HuH-7.5 (cell line): ENCODE measurements at regions not wholly inside any gene's neighbourhood (a gene's known extent, or its start where the extent isn't known, plus 50 kb on each side); places are given as distances from the start of the nearest gene placed in this dataset.
A peak's percentile ranks its signal among the peaks of the same experiment; 100 is the strongest.

Experiments
- DNase-seq: peaks from one replicate; pipeline ENCODE4 v3.0.0; 2011; ENCODE audit warnings: low spot score

- DNase-seq: no peak
These were observed 133.8 kb downstream of the TMEM38B start for GRCh38 chr9:105828171-105828570.

- no peak for DNase-seq
These were observed 134.4 kb downstream of the TMEM38B start for GRCh38 chr9:105828596-105829213.

GRCh38 chr9:105830461-105830860 is 136.1 kb downstream of the TMEM38B start:
- DNase-seq: no peak

- no peak for DNase-seq
These were observed 137.9 kb downstream of the TMEM38B start for GRCh38 chr9:105832096-105832710.

DNA sequence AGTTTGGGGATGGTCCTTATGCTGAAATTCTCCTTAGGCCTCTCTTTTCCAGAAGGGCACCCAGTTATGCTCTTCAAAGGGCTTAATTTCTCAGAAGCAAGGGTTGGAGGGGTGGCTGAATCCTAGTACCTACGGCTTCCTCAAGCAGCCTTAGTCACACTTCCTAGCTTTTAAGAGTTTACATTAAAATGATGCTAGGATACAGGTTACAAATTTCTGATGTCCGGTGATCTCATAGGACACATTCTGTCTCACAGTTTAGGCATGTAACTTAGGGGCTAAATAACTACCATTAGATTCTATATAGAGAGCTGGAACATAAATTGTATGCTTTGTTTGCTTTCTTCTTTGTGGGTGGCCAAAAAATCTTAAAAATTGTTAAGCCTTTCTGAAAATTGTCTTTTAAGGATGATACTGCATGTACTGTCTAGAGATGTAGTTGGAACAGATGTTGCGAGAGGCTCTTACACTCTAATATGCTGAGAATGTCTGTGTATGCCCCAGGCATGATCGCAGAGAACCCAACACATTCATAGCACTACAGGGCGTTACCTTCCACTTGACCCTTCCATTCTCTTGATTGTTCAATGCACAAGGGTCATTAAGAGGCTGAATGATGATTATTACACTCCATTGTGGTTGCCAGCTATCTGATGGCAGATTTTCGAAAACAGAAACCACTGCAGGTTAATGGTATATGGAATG is 139.1 kb downstream of the TMEM38B start:
- DNase-seq: no peak

- DNase-seq: no peak
These were observed 140.1 kb downstream of the TMEM38B start for GRCh38 chr9:105834404-105834803.

DNA sequence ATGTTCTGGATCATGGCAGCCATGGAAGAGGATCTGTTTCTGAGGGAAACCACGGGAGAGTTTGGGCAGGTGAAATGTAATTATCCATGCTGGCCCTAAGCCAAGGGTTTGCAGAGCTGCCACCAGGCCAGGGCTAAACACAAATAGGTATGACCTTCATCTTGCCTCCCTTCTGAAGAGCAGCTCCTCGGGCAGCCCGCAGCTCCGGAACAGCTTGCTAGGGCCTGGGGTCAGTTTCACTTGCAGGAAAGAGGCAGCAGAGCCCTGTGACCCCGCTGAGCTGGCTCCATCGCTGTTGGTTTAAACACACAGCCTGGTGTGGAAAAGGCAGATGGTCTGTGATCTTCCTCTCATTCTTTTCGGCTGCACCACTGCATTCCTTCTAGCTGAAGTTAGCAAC is 141.4 kb downstream of the TMEM38B start:
- DNase-seq: no peak

GRCh38 chr9:105836936-105837660 is 142.8 kb downstream of the TMEM38B start:
- no peak for DNase-seq

DNA sequence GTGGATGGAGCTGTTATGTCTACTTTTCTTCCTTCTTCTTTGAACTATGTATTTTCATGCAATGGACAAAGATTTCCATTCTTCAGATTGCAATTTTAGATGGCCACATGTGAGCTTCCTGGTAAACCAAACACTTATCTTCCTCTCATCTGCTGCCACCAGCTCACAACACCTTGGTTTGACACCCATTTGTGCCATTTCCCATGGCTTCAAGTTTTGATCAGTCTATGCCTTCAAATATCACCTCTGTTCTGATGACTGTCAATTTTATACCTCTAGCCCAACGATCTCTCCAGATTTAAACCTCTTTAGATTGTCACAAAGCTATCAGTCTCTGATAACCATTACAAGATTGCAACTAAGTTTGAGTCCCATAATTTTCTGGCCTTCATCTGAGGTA is 147.2 kb downstream of the TMEM38B start:
- DNase-seq: no peak

- DNase-seq: peak; percentile 21
These were observed 147.8 kb downstream of the TMEM38B start for GRCh38 chr9:105842023-105842644.

DNA sequence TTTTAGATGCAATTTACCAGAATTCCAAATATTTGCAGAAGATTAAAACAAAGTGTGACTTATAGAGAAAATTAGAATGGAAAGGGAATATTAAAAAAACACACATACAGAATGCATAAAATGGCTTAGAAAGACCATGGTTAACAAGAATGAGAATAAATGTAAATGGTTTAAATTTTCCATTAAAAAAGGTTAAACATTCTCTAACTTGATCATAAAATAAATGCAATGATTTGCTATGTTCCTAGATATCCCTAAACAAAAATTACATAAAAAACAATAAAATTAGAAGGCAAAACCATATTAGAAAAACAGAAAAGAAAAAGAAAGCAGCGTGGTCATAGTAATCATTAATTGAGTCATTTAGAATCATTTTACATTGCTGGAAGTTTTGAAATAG is 152.5 kb downstream of the TMEM38B start:
- DNase-seq: no peak

- DNase-seq: no peak
These were observed 156.6 kb downstream of the TMEM38B start for GRCh38 chr9:105850852-105851500.

DNA sequence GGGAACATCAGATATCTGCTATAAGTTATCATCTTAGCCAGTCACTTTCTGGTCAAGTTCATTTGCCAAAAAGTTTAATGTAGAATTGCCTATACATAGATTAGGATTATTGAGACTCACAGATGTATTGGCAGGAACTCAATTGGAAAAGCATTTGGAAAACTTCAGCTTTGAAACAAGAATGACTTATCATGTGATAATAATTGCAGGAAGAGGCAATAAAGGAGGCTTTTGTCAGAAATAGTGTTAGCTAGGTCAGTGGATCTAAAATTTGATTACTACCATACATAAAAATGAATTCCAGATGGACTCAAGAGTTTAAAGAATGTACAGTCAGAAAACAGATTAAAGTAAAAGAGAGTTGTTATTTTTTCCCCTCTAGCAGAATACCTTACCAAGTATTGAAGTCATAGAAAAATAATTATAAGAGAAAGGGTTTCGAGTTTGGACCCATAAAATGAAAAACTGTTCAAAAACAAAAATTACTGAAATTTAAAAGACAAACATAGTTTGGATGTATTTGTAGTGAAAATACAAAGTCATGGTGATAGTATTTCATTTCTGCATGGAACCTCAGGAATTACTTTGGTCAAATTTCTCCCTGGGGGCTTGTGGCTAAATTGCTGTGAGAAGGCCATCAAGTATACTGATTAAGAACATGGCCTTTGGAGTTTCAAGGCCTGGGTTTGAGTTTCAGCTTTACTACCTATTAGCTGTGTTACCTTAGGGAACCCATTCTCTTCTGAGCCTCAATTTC is 159.9 kb downstream of the TMEM38B start:
- no peak for DNase-seq

DNA sequence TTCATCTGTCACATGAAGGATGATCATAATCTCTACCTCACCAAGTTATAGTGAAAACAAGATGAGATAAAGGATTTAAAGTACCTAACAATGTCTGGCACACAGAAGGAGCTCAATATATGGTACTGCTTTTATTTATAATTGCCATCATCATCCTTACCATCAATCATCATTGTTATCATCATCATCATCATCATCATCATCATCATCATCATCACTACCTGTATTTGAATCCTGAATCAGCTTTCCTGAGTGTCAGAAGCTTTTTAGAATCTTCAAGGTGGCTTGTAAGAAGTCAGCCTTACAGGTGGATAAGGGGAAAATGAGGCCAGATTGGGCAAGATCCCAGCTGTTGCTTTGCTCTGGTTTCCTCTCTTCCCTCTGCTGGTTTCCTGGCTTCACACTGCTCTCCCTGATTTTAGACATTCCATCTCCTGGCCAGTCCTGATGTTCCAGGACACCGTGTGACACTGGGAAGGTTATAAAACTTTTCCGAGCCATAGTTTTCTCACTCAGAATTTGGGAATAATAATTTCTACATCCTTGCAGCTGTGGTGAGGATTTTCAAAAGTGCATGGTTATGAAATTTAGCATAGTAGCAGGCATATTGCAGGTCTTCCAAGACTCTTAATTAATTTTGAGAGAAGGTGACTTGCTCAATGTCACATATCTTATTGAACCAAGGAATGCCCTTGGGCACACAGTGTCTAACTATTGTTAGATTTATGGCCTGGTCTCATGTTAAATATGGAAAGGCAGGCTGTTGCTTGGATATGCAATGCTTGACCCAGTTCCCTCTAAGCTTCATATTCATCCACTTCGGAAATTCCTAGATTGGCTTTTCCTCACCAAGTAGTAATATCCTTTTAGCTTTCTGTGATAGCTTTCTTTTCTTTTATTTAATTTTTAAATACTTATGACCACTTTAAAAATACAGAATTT is 160.7 kb downstream of the TMEM38B start:
- DNase-seq: no peak

DNA sequence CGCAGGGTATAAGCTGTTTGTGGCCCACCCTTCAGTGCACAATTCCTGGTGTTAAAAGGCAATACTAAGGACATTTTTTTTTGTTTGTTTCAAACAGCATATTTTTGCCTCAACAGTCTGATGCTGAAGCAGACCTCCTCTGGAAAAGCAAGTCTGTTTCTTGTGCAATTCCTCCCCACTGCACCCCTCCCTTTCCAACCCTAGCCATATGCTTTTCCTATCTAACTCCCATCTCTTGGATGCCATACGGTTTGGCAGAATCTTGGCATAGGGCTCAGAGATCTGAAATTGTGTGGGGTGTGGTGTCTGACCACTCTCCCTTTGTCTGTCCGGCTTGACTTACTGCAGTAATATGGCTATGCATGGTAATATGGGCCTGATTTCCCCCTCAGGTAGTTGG is 161.6 kb downstream of the TMEM38B start:
- no peak for DNase-seq

DNA sequence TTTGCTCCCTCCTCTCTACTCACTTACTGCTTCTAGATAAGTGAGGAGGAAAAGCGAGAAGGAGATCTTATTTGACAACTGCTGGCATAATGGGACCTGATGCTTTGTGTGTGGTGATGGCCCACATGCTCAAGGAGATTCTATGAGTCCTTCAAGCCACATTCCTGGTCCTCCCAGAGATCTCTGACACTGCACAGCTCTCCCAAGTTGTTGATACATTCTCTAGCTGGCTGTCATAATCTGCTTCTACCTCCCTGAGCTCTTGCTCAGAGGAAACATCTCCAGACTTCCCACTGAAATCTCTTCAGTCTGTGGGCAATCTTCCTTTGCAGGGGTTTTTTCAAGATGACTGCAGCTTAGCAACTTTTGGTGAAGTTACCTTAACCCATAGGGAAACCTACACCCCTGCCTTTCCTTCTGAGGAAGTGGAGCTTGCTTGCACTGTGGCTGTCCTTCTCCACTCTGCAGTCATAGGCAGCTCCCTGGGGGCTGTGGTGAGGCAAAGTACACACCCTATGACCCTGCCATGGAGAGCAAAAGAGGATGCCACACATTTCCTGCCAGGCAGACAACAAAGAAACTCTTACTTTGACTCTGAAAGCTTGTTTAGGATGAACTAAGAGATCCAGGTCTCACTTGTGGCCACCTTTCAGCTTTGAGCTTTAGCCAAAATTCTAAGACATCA is 163.8 kb downstream of the TMEM38B start:
- DNase-seq: no peak

GRCh38 chr9:105858877-105859276 is 164.5 kb downstream of the TMEM38B start:
- no peak for DNase-seq

- DNase-seq: no peak
These were observed 165.2 kb downstream of the TMEM38B start for GRCh38 chr9:105859428-105860091.

GRCh38 chr9:105860516-105860915 is 166.2 kb downstream of the TMEM38B start:
- DNase-seq: no peak
